HG03521 (cell line): ENCODE measurements at regions not wholly inside any gene's neighbourhood (a gene's known extent, or its start where the extent isn't known, plus 50 kb on each side); places are given as distances from the start of the nearest gene placed in this dataset.

Experiments
- ATAC-seq: cut with Tn5 transposase; IDR thresholded peaks from one replicate; pipeline ENCODE4 v1.9.1; 2021; ENCODE audit warnings: mild to moderate bottlenecking, moderate library complexity; ENCODE audit not compliant: unreplicated experiment

GRCh38 chr2:147520817-147521216, 324.0 kb upstream of the ACVR2A start:
- ATAC-seq, result no peak

DNA sequence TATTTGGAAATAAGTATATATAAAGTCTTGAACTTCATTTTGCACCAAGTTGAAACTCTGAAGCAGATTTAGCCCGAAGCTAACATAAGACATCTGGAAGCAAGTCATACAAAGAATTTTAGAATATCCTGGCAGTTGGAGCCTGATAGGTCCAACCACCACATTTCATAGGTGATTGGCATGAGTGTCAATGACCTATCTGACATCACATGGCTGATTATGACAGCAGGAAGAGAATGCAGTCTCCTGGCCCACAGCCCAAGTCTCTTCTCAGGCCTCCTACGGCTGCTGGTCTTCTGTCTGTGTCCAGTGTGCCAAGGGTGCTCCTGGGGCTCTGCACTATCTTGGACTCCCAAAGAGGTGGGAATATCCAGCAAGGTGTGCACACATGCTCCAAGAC, 325.7 kb upstream of the ACVR2A start:
- no peak for ATAC-seq

DNA sequence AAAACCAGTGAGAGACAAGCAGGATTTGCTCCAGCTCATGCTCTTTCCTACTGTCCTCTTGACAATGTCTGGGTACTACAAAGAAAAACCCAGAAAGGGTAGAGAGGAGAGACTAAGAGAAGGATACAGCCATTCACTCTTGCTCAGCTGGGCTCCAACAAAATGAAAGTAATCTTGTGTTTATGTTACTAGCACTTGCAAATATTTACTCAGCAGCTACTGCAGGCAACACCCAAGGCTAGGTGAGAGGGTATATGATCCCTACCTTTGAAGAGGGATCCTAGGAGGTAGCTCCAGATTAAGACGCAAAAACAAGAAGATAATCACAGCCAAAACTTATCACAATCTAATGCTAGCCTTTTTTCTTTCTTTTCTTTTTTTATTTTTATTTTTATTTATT, 329.6 kb upstream of the ACVR2A start:
- ATAC-seq, result no peak

- ATAC-seq, result no peak
These were observed 332.6 kb upstream of the ACVR2A start for GRCh38 chr2:147512206-147512605.

DNA sequence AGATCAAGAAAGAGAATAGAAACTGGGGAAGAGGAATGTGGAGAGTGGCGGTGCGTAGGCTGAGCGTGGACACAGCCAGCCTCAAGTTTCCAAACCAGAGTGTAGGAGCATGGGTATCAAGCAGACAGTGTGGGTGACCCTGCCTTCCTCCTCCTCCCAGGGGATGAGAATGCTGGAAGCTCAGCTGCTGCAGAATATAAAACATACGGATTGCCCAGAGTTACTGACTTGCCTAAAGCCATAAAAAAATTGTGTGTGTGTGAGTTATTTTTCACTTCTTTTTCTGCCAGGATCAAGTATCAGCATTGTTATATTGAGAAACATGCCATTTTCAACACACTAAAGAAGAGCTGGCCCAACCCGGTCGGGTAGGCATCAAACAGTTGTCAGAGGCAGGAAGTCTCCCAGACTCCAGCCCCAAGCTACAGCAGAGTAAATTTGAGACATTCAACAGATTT, 333.3 kb upstream of the ACVR2A start:
- no peak for ATAC-seq

DNA sequence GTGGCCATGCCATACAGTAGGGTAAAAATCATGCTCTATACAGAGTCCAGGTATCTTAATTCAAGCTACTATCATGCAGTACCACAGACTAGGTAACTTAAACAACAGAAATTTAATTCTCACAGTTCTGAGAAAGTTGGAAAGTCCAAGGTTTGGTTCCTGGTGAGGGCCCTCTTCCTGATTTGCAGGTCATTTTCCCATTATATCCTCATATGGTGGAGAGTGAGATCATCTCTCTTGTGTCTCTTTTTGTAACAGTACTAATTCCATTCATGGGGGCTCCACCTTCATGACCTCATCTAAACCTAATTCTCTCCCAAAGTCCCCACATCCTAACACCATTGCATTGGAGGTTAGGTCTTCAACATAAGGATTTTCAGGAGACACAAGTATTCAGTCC, 335.0 kb upstream of the ACVR2A start:
- no peak for ATAC-seq

DNA sequence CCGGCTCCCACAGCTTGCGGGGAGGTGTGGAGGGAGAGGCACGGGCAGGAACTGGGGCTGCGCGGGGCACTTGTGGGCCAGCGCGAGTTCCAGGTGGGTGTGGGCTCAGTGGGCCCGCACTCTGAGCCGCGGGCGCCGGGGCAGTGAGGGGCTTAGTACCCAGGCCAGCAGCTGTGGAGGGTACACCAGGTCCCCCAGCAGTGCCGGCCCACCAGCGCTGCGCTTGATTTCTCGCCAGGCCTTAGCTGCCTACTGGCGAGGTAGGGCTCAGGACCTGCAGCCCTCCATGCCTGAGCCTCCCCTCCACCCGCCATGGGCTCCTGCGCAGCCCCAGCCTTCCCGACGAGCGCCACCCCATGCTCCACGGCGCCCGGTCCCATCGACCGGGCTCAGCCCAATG, 337.9 kb upstream of the ACVR2A start:
- ATAC-seq, result no peak

GRCh38 chr2:147502711-147503290, 342.0 kb upstream of the ACVR2A start:
- ATAC-seq, result no peak

GRCh38 chr2:147501968-147502367, 342.9 kb upstream of the ACVR2A start:
- no peak for ATAC-seq

DNA sequence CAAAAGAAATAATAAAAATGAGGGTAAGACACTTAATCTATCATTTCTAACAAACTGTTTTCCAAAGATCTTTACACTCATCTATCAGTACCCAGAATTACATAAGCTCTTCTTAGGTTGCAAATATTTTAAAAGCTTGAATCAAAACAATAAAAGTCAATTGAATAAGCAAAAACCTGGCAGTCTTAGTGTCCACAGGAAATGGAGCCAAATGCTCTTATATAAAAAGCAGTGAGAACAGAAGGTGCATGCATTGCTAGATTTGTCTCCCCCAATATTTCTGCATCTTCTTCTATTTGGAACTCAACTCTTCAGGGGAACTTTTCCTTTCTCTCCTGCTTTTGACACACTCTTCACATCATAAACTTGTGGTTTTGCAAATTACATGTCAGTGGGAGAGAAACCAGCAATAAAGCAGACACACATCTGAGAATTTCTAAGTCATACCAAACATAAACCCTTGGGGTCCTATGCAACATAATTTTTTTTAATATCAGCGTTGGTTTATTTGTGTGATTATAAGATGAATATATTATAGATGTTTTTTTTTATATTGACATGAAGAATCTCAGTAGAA, 343.9 kb upstream of the ACVR2A start:
- no peak for ATAC-seq

DNA sequence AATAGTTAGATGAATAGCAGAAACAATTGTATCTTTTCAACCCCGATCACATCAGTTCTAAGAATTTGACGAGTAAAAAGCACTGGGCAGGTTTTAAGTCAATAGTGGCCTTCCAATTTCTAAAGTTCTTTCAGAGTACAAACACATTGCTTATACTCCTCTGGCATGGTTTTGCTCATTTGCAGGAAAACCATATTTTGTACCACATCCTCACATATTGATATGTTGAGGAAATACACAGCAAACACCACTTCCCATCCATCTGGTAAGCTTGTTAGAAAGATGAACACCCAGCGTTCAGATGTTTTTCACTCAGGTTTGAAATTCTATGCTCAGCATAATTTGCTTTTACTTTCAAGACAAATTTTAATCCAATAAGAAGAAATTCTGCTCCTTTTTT, 344.6 kb upstream of the ACVR2A start:
- no peak for ATAC-seq

GRCh38 chr2:147499785-147500184, 345.0 kb upstream of the ACVR2A start:
- no peak for ATAC-seq

DNA sequence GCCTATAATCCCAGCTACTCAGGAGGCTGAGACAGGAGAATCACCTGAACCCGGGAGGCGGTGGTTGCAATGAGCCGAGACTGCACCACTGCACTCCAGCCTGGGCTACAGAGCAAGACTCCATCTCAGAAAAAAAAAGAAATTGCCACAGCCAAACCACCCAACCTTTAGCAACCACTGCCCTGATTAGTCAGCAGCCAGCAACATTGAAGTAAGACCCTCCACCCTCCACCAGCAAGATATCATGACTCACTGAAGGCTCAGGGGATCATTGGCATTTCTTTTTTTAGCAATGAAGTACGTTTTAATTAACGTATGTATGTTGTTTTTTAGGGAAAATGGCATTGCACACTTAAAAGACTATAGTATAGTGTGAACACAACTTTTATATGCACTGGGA, 349.1 kb upstream of the ACVR2A start:
- ATAC-seq, result no peak

- no peak for ATAC-seq
These were observed 352.4 kb upstream of the ACVR2A start for GRCh38 chr2:147492471-147492870.

GRCh38 chr2:147491506-147491905, 353.3 kb upstream of the ACVR2A start:
- no peak for ATAC-seq

DNA sequence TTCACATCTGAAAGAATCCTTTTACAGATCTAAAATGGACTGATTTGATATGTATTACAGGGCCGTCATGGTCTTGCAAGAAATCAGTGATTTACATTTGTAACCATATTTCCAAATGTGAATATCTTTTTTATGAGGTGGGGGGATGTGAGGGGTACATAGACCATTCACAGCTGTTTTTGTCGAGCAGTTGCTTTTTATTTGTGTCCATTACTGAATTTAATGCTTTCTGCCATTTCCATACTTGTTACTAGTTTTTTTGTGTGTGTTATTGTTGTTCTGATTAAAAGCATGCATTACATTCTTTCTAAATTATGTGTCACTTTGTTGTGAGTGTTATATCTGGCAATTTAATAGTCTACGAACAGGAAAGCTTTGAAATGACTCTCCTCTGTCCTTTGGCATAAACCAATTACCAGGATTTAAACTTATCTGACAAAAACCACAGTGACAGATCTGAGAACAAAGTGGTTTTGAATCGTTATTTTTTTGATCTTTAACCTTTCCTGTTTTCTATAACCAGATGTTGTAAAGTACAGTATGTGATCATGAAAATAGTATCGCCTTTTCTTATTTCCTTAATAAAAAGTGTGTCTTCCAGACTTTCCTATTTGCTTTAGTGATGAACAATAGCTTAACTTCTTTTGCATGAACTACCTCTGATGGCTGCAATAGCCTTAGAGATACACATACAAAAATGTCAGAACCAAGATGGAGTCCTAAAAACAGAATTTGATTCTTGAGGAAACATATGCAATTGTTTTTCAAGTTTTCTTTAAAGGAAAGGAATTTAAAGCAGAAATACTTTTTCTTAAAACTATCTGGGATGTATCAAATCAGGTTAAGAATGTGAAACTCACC, 354.2 kb upstream of the ACVR2A start:
- no peak for ATAC-seq

GRCh38 chr2:147488472-147488871, 356.4 kb upstream of the ACVR2A start:
- ATAC-seq, result no peak

DNA sequence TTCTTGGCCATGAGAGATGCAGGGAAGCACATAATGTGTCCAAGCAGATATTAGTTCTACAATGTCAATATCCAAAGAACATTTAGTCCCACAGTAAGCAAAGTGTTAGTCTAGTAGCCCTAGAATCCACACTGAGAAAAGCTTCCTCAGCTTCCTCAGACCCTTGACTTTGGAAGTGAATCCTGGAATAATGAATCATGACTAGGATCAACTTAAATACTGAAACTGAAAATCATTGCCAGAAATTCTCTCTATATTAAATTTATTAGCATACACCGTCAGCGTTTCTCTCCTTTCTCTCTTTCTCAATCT, 356.9 kb upstream of the ACVR2A start:
- no peak for ATAC-seq

- ATAC-seq, result no peak
These were observed 357.4 kb upstream of the ACVR2A start for GRCh38 chr2:147487286-147487977.

DNA sequence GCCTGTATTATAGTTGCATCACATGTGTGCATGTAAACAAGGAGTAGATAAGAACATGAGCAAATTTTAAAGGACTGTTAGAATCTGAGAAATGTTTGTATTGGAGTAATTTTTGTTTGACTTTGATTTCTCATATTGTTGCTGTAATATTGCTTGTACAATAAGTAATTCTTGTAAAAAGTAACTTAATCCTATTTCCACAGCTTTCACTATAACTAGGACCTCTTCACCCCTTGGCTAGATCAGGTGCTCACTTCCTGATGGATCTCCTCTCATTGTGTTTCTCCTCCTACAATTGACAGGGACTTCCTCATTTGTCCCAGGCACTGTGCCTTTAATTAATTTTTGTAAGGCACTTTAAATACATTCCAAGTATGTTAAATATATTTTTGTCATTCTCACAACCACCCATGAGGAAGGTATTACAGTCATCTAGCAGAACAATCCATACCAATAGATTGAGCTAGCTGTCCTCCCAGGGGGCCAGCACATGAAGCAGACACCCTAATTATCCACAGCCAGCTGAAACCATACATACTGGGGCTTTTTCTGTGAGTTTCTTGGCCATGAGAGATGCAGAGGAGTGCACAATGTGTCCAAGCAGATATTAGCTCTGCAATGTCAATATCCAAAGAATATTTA, 359.5 kb upstream of the ACVR2A start:
- no peak for ATAC-seq

DNA sequence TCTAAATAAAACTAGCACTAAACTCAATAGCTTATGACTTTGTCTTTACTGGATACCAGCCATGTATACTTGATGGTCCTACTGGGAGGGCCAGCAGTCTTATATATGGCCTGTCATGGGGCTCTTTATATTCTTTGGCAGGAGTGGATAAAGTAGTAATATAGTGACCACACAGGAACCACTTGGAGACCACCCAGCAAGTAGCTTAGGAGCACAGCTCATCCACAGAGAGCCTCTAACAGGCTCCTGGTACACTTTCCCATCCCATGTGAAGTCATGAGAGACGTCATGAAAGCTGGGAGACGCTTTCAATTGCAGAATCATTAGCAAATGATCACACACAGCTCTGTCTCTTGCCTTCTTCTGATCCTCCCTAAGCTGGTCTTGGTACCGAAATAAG, 360.9 kb upstream of the ACVR2A start:
- ATAC-seq, result no peak
